Lower lobe of right lung (tissue), 2 donors: ENCODE measurements at regions not wholly inside any gene's neighbourhood (a gene's known extent, or its start where the extent isn't known, plus 50 kb on each side); places are given as distances from the start of the nearest gene placed in this dataset.
"Not testable (repeated sequence)": the region's sequence is repeated elsewhere in the genome, so short reads cannot be mapped to it uniquely, and the experiment has no call there.

ENCODE experiments used
- ATAC-seq, 2 donors: fragments of 200-7000 bp; cut with Tn5 transposase; one replicate each; pipeline ENCODE4 v1.9.1; 2020 to 2022; ENCODE audit warnings: mild to moderate bottlenecking in 2 of 2, moderate library complexity in 2 of 2
- DNase-seq: peaks from one replicate; pipeline ENCODE4 v3.0.0-alpha.2; 2020
- H3K27ac ChIP-seq: fragments of 200-600 bp; one replicate; pipeline ENCODE4 v1.8.0; 2022
- H3K27me3 ChIP-seq: fragments of 200-600 bp; one replicate; pipeline ENCODE4 v1.8.0; 2022; ENCODE audit warnings: low read depth
- H3K36me3 ChIP-seq: fragments of 200-600 bp; one replicate; pipeline ENCODE4 v1.8.0; 2022; ENCODE audit warnings: mild to moderate bottlenecking
- H3K4me1 ChIP-seq: fragments of 200-600 bp; one replicate; pipeline ENCODE4 v1.8.0; 2022
- H3K4me3 ChIP-seq: fragments of 200-600 bp; one replicate; pipeline ENCODE4 v1.8.0; 2022; ENCODE audit warnings: mild to moderate bottlenecking
- H3K9me3 ChIP-seq: fragments of 200-600 bp; one replicate; pipeline ENCODE4 v1.8.0; 2022
- intact Hi-C: fragments of 100-400 bp; cut with DNase I; formaldehyde crosslinking; loops from one replicate; pipeline ENCODE4 v1.11.0; 2022
- TF ChIP-seq, protein P1 (sequence below): fragments of 200-600 bp; IDR thresholded peaks from one replicate; pipeline ENCODE4 v1.8.0; 2022; ENCODE audit warnings: antibody characterized with exemption, mild to moderate bottlenecking
- donor health status: DM: no; HTN: yes; CAD: no; lungs with severe emphysema.

DNA sequence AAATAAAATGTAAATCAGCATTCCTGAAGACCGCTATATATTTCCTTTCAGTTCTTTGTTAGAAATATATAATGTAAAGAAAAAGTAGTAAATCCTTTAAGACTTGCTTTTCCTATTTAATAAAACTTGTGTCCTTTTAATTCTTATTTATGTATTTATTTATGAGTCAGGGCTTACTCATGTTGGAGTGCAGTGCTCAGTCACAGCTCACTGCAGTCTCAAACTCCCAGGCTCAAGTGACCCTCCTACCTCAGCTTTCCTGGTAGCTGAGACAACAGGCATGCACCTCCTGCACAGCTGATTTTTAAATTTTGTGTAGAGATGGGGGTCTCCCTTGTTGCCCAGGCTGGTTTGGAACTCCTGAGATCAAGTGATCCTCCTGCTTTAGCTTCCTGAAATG, 724.5 kb downstream of the ANKRD7 start:
- TF ChIP-seq, protein P1, sequence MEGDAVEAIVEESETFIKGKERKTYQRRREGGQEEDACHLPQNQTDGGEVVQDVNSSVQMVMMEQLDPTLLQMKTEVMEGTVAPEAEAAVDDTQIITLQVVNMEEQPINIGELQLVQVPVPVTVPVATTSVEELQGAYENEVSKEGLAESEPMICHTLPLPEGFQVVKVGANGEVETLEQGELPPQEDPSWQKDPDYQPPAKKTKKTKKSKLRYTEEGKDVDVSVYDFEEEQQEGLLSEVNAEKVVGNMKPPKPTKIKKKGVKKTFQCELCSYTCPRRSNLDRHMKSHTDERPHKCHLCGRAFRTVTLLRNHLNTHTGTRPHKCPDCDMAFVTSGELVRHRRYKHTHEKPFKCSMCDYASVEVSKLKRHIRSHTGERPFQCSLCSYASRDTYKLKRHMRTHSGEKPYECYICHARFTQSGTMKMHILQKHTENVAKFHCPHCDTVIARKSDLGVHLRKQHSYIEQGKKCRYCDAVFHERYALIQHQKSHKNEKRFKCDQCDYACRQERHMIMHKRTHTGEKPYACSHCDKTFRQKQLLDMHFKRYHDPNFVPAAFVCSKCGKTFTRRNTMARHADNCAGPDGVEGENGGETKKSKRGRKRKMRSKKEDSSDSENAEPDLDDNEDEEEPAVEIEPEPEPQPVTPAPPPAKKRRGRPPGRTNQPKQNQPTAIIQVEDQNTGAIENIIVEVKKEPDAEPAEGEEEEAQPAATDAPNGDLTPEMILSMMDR, result no peak
- Histone ChIP-seq H3K36me3 (no peaks in the 10 kb centered on the region), H3K27me3 (no peaks in the 10 kb centered on the region), H3K9me3 (no peaks in the 10 kb centered on the region), H3K4me1 (no peaks in the 10 kb centered on the region), H3K27ac (no peak overlapping the region), H3K4me3 (no peak overlapping the region)
- no peak for ATAC-seq
- no peak for DNase-seq
- intact Hi-C loops, result no loop called here

DNA sequence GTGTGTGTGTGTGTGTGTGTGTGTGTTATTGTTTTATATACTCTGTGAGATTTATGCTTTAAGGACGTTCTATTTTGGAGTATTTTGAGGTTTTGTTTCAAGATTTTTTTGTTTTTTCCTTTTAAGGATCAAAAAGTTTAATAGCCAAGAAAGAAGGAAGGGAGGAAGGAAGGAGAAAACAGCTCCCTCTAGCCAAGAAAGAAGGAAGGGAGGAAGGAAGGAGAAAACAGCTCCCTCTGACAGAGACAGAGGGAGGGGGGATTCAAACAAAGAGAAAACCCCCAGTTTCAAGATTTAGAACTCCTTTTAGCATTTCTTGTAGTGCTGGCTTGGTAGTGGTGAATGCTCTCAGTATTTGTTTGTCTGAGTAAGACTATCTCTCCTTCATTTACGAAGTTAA, 731.8 kb downstream of the ANKRD7 start:
- DNase-seq, H3K4me1 ChIP-seq, ATAC-seq, H3K9me3 ChIP-seq, H3K27me3 ChIP-seq, H3K36me3 ChIP-seq, intact Hi-C loops, H3K27ac ChIP-seq, H3K4me3 ChIP-seq: not testable (repeated sequence)

- ATAC-seq (no peak), DNase-seq (no peak)
- H3K36me3 ChIP-seq, result no peaks in the 10 kb centered on the region
- H3K9me3 ChIP-seq, result no peaks in the 10 kb centered on the region
- no peak overlapping the region for H3K4me3 ChIP-seq
- H3K27me3 ChIP-seq, result no peaks in the 10 kb centered on the region
- H3K4me1 ChIP-seq, result no peaks in the 10 kb centered on the region
- H3K27ac ChIP-seq, result no peak overlapping the region
- intact Hi-C loops, result no loop called here
- TF ChIP-seq, protein P1, result no peak
These were observed 744.9 kb downstream of the ANKRD7 start for GRCh38 chr7:118969370-118969769.

DNA sequence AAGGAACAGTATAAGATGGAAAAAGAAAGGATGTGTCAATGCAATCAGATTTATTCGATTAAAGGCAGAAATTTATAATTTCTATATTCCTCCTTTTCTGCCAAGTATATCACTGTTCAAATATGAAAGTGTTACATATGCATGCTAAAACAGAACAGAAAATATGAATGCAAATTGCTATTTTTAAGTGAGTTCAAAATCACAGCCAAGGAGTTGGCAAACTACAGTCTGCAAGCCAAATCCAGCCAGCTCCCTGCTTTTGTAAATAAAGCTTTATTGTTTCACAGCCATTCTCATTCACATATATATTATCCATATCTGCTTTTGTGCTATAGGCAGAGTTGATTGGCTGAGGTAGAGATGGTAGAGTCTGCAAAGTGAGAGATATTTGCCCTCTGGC, 747.2 kb downstream of the ANKRD7 start:
- DNase-seq, result no peak
- no peak overlapping the region for H3K27ac ChIP-seq
- ATAC-seq, result no peak
- TF ChIP-seq, protein P1, result no peak
- no peaks in the 10 kb centered on the region for H3K4me1 ChIP-seq
- H3K36me3 ChIP-seq, result no peaks in the 10 kb centered on the region
- H3K27me3 ChIP-seq, result no peaks in the 10 kb centered on the region
- no peak overlapping the region for H3K4me3 ChIP-seq
- intact Hi-C loops, result no loop called here
- no peaks in the 10 kb centered on the region for H3K9me3 ChIP-seq

- Histone ChIP-seq H3K4me3 (no peak overlapping the region), H3K4me1 (no peaks in the 10 kb centered on the region), H3K27me3 (no peaks in the 10 kb centered on the region), H3K36me3 (no peaks in the 10 kb centered on the region), H3K27ac (no peak overlapping the region), H3K9me3 (no peaks in the 10 kb centered on the region)
- intact Hi-C loops, result no loop called here
- ATAC-seq (no peak), DNase-seq (no peak)
- TF ChIP-seq, protein P1, result no peak
These were observed 750.3 kb downstream of the ANKRD7 start for GRCh38 chr7:118974836-118975235.

DNA sequence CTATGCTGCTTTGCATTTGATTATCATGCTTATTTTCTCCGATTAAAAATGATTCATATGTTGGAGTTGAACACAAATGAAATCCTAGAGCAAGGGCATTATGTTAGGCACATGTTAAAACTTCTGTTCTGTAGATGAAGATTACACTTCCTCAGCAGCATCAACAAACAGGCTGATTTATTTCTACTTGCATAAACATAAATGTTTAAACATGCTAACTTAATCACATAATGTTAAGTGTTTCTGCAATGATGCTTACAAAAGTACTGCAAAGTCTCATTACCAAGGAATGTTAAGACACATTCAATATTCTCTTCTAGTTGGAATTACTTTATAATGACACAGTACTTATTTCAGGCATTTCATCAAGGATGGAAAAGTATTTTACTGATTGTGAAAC, 770.8 kb downstream of the ANKRD7 start:
- TF ChIP-seq, protein P1, result no peak
- ATAC-seq (no peak), DNase-seq (no peak)
- intact Hi-C loops, result no loop called here
- Histone ChIP-seq H3K27me3 (no peaks in the 10 kb centered on the region), H3K27ac (no peak overlapping the region), H3K9me3 (no peaks in the 10 kb centered on the region), H3K4me3 (no peak overlapping the region), H3K36me3 (no peaks in the 10 kb centered on the region), H3K4me1 (no peaks in the 10 kb centered on the region)
